Peyer's patch (tissue), 4 donors: ENCODE measurements at regions not wholly inside any gene's neighbourhood (a gene's known extent, or its start where the extent isn't known, plus 50 kb on each side); places are given as distances from the start of the nearest gene placed in this dataset.

Experiments
- CTCF ChIP-seq, 6 experiments: fragments of 450-650 bp in 4 of 6; fragments of 200-600 bp in 2 of 6; sonication (generic) in 1 of 6; IDR thresholded peaks; one replicate each; pipeline ENCODE4 v1.5.1; 2017 to 2019; ENCODE audit warnings: antibody characterized with exemption in 6 of 6, mild to moderate bottlenecking in 3 of 6, moderate library complexity in 1 of 6
- POLR2A ChIP-seq, 2 donors: fragments of 450-650 bp; IDR thresholded peaks; one replicate each; pipeline ENCODE4 v1.5.1; 2017; ENCODE audit warnings: antibody characterized with exemption in 2 of 2, mild to moderate bottlenecking in 2 of 2, moderate library complexity in 2 of 2

GRCh38 chr7:52189153-52189778 lies 846.2 kb upstream of the POM121L12 start:
- no peak for TF ChIP-seq CTCF (IDR thresholded peaks at IDR 0.05)
- no peak for TF ChIP-seq POLR2A (IDR thresholded peaks at IDR 0.05)
